Left colon (tissue), 2 donors: ENCODE measurements at regions not wholly inside any gene's neighbourhood (a gene's known extent, or its start where the extent isn't known, plus 50 kb on each side); places are given as distances from the start of the nearest gene placed in this dataset.

Experiments
- ATAC-seq: fragments of 200-7000 bp; cut with Tn5 transposase; one replicate; pipeline ENCODE4 v1.9.1; 2020; ENCODE audit warnings: mild to moderate bottlenecking, moderate library complexity
- DNase-seq, 2 donors: peaks; one replicate each; pipeline ENCODE4 v3.0.0-alpha.2; 2020
- intact Hi-C, 2 donors: fragments of 100-400 bp; cut with DNase I in 1 of 2; cut with micrococcal nuclease in 1 of 2; formaldehyde crosslinking; loops; one replicate each; pipeline versions ENCODE4 v1.11.2 to v1.14.0; 2022; cut with DNase I, micrococcal nuclease
- donor health status: DM: no; HTN: no; CAD: no.
- donor health status: DM: yes; HTN: yes; CAD: no.

DNA sequence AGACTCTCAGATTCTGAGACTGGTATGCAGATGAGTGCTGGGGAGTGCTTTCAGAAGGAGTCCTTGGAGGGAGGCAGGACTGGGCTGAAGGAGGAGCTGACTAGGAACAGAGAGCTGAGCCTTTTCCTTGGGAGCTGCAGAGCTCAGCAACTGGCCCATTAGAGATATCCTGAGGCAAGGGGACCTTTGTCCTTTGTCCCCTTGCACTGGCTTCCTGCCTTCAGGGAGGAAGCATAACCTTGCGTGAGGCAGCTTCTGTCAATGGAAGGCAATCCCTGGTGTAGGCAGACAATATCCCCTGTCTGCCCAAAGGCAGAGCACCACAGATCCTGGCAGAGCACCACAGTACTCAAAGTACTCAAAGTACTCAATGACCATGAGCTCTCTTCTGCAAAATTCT, 375.3 kb downstream of the HRH4 start:
- intact Hi-C loops = no loop called here
- no peak for DNase-seq
- ATAC-seq = peak; percentile 47

- no peak for ATAC-seq
- DNase-seq = no peak
- intact Hi-C loops = no loop called here
Measured at GRCh38 chr18:24837066-24837465, 376.6 kb downstream of the HRH4 start.

- intact Hi-C loops = no loop called here
- DNase-seq (no peak), ATAC-seq (no peak)
Measured at GRCh38 chr18:24840051-24840450, 379.6 kb downstream of the HRH4 start.

DNA sequence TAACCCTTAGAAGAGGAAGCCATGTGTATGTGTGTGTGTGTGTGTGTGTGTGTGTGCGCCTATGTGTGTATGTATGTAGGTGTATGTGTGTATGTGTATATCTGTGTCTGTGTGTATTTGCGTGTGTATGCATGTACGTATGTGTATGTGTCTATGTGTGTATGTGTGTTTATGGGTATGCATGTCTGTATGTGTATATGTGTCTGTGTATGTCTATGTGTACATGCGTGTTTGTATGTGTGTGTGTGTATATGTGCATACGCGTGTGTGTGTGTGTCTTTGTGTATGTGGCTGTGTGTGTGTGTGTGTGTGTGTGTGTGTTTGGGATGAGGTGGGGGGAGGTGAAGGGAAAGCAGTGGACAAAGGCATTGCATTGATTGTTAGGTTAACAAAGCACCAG, 380.2 kb downstream of the HRH4 start:
- ATAC-seq (no peak), DNase-seq (no peak)
- intact Hi-C loops = no loop called here

GRCh38 chr18:24841536-24841935, 381.1 kb downstream of the HRH4 start:
- DNase-seq = no peak
- intact Hi-C loops = no loop called here
- no peak for ATAC-seq

DNA sequence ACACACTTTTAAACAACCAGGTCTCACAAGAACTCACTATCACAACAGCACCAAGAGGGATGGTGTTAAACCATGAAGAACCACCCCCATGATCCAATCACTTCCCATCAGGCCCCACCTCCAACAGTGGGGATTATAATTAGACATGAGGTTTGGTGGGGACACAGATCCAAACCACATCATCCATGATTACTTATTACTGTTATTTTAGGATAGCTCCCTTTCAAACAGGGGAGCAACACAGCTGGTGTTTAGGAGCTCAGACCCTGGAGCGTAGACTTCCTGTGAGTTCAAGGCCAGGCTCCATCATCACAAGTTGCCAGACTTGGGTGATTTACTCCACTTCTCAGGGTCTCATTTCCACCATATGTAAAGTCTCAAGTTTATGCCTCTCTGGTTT, 382.7 kb downstream of the HRH4 start:
- DNase-seq (no peak), ATAC-seq (no peak)
- intact Hi-C loops = no loop called here

DNA sequence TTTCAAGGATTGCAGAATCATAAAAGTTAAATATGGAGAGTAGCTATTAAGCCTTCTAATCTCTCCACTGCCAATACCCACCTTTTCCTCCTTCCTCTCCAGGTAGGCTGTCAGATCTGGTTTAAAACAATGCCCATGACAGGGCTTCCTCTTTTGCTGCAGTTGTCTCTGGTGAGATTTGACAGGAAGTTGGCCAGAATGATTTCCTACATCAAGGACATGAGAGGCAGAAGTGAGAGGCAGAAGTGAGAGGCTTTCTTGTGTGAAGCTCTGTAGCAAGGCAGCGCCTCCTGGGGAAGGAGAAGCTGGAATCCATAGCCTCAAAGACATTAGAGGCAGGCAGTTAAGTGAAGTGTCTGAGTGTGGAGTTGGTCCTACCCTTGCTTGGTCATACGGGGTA, 385.7 kb downstream of the HRH4 start:
- peak; percentile 17 for ATAC-seq
- DNase-seq = no peak
- intact Hi-C loops = no loop called here

GRCh38 chr18:24850532-24850931, 390.1 kb downstream of the HRH4 start:
- intact Hi-C loops = no loop called here
- DNase-seq = no peak
- no peak for ATAC-seq

DNA sequence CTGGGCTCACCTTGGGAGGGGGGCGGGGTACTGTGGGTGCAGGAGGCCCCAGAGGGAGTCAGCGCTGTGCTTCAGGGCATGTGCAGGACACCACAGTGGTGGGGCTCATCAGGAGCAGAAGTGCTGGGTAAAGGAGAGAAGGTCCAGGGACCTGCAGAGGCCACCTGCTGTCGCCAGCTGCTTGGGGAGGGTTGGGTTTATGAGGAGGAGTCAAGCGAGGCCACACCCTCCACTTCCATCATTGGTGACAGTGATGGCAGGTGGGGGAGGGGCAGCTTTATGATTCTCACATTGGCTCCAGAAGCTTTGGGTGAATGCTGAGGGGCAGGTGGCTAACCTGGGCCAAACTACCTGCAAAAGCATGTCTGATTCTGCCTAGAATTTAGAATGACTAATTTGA, 392.6 kb downstream of the HRH4 start:
- ATAC-seq = peak; percentile 32
- DNase-seq = peak; percentile 36 to 60
- intact Hi-C loops = no loop called here

- ATAC-seq (peak; percentile 42), DNase-seq (no peak)
- intact Hi-C loops = no loop called here
Measured at GRCh38 chr18:24860978-24861680, 400.7 kb downstream of the HRH4 start.

- ATAC-seq (no peak), DNase-seq (no peak)
- intact Hi-C loops = no loop called here
Measured at GRCh38 chr18:24862201-24862816, 401.9 kb downstream of the HRH4 start.

DNA sequence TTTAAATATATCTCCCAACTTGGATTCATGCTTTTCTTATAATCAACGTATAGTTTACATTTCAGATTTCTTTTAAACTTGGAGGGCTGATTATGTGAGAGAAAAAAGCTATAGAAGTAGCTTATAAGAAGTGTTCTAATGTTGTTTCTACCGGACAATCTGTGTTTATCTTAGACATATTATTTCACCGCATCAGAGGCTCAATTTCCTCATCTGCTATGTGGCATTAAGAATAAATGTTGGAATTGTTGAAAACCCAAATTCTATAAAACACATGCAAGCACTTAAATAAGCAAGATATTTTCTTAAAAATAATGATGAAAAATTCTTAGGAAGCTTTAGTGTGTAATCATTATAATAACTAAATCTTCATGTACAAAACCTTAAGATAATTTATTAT, 407.9 kb downstream of the HRH4 start:
- intact Hi-C loops = no loop called here
- no peak for DNase-seq
- ATAC-seq = no peak

- DNase-seq = no peak
- peak; percentile 73 for ATAC-seq
- intact Hi-C loops = no loop called here
Measured at GRCh38 chr18:24868760-24869237, 408.4 kb downstream of the HRH4 start.

- intact Hi-C loops = no loop called here
- ATAC-seq = no peak
- DNase-seq = no peak
Measured at GRCh38 chr18:24869285-24869684, 408.8 kb downstream of the HRH4 start.

DNA sequence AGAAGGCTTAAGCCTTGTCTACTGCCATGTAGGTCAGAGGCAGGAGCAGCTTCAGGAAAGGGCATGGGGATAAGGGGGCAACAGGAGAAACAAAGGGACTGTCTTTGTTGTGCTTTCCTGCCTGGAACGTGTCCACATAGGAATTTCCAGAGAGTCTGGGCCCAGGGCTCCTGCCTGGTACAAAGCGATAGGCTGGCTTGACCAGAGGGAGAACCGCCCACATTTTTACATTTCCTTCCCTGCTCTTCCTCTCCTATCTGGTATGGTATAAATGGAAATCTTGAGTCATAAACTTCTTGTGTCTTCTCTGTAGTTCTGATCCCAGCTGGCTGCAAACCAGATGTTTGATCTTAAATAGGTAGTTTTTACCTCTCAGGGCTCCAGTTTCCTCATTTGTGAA, 414.8 kb downstream of the HRH4 start:
- peak; percentile 34 for ATAC-seq
- no peak for DNase-seq
- intact Hi-C loops = loop anchor here in 1 of 2 donors (5.0 kb wide), 1 partner anchor 957 kb away; no protein-coding TSS in a partner anchor

GRCh38 chr18:24875777-24876176, 415.3 kb downstream of the HRH4 start:
- DNase-seq = no peak
- intact Hi-C loops = loop anchor here in 1 of 2 donors (5.0 kb wide), 1 partner anchor 957 kb away; no protein-coding TSS in a partner anchor
- peak; percentile 11 for ATAC-seq

DNA sequence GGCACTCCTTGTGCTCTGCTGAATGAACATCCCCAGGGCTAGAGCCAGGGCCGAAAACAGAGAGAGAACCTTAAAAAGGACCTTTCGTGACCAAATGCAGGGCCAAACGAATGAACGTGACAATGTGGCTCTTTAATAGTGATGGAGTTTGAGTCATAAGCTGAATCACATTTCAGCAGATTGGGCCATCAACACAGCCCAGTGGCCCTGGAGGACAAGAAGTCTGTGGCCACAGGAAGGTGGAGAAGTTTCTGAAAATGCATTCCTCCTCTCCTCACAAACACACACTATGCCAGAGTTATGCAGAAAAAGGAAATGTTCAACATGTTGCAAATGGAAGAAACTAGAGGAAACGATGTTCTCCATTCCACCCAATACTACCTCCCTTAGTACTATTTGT, 415.8 kb downstream of the HRH4 start:
- intact Hi-C loops = loop anchor here in 1 of 2 donors (5.0 kb wide), 1 partner anchor 956 kb away; no protein-coding TSS in a partner anchor
- DNase-seq = no peak
- ATAC-seq = no peak

GRCh38 chr18:24877066-24877465, 416.6 kb downstream of the HRH4 start:
- DNase-seq = no peak
- no peak for ATAC-seq
- intact Hi-C loops = loop anchor here in 1 of 2 donors (5.0 kb wide), 1 partner anchor 955 kb away; no protein-coding TSS in a partner anchor

DNA sequence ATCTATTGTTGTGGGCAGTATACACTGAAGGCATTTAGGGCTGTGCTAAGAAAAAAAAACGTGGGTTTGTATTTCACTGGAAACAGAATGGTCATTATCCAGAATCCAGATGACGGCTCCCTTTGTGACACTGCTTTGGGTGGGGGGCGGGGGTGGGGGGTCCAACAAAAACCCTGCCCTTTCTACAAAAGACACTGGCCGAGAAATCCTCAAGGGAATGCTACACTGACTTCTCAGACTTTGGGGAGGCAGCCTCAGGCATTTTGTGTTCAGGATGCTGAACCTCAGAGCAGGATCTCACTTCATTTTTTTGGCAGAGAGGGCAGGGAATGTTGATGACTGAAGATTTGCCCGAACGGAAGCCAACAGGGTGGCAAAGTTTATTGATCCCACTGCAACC, 417.1 kb downstream of the HRH4 start:
- DNase-seq = no peak
- ATAC-seq = no peak
- intact Hi-C loops = loop anchor here in 1 of 2 donors (5.0 kb wide), 1 partner anchor 955 kb away; no protein-coding TSS in a partner anchor

DNA sequence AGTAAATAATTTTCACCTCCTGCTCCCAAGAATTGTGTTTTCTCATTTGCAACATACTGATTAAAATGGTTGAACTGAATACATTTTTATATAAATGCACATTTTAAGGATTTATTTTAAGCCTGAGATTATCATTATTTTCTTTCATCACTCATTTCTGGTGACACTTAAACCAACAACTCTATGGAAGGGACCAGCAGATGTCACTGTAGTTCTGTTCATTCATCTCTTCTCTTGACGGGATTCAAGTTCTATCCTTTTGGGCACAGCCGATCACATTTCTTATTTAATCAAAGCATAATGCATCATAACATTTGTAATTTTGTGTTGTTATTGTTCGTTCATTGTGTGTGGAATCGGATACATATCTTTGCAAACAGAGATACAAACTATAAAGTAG, 417.9 kb downstream of the HRH4 start:
- DNase-seq (no peak), ATAC-seq (peak; percentile 72)
- intact Hi-C loops = loop anchor here in 1 of 2 donors (5.0 kb wide), 1 partner anchor 954 kb away; no protein-coding TSS in a partner anchor
